ENCODE measurements at regions not wholly inside any gene's neighbourhood (a gene's known extent, or its start where the extent isn't known, plus 50 kb on each side); places are given as distances from the start of the nearest gene placed in this dataset.

DNA sequence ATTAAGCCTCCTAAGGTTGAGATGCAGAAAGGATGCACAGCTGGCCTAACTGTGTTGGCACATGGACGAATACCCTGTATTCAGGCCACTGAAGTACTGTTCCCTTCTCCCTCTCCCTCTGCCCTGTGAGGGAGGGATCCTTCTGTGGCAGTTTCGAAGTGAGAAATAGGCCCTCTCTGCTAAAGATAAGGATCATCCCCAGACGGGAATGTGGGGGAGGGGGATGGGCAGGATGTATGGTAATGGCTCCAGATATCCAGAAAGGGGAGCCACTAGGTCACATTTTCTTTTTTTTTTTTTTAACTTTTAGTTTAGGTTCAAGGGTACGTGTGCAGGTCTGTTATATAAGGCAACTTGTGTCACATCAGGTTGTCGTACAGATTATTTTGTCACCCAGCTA lies 463.1 kb downstream of the TBL1XR1 start:
- TF ChIP-seq, protein P1, sequence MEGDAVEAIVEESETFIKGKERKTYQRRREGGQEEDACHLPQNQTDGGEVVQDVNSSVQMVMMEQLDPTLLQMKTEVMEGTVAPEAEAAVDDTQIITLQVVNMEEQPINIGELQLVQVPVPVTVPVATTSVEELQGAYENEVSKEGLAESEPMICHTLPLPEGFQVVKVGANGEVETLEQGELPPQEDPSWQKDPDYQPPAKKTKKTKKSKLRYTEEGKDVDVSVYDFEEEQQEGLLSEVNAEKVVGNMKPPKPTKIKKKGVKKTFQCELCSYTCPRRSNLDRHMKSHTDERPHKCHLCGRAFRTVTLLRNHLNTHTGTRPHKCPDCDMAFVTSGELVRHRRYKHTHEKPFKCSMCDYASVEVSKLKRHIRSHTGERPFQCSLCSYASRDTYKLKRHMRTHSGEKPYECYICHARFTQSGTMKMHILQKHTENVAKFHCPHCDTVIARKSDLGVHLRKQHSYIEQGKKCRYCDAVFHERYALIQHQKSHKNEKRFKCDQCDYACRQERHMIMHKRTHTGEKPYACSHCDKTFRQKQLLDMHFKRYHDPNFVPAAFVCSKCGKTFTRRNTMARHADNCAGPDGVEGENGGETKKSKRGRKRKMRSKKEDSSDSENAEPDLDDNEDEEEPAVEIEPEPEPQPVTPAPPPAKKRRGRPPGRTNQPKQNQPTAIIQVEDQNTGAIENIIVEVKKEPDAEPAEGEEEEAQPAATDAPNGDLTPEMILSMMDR (IDR thresholded peaks at IDR 0.05; ENCODE audit: insufficient read depth, low read depth, low read length) = no peak
- no peak for TF ChIP-seq EZH2 (IDR thresholded peaks at IDR 0.05; ENCODE audit: insufficient read depth, low read length)
- H3K4me1 Mint-ChIP-seq (ENCODE audit: low read depth, unreplicated experiment) = no peaks in the 10 kb centered on the region
- no peak overlapping the region for H3K9ac ChIP-seq (ENCODE audit: low read length)
- no peaks in the 10 kb centered on the region for H3K27me3 ChIP-seq (ENCODE audit: insufficient read depth, low read length)
- peaks cover 2% of the 10 kb centered on the region for H3K9me3 Mint-ChIP-seq (ENCODE audit: unreplicated experiment)
- no peaks in the 10 kb centered on the region for H3K27me3 Mint-ChIP-seq (ENCODE audit: low read depth, unreplicated experiment)
- no peak overlapping the region for H3K4me3 Mint-ChIP-seq (ENCODE audit: unreplicated experiment)
- no peaks in the 10 kb centered on the region for H3K4me1 ChIP-seq (ENCODE audit: insufficient read depth, low read length)
- H3K36me3 Mint-ChIP-seq (ENCODE audit: low read depth, unreplicated experiment) = no peaks in the 10 kb centered on the region
- H3K36me3 ChIP-seq (ENCODE audit: insufficient read depth, low read length) = no peaks in the 10 kb centered on the region
- no peak for FAIRE-seq
- H4K20me1 ChIP-seq (ENCODE audit: insufficient read depth, low read length) = no peaks in the 10 kb centered on the region
- H3K9me3 ChIP-seq (ENCODE audit: insufficient read depth, low read depth, low read length) = no peaks in the 10 kb centered on the region
- no peaks in the 10 kb centered on the region for H3K79me2 ChIP-seq (ENCODE audit: insufficient read depth, low read length)
- no peak overlapping the region for H3K27ac Mint-ChIP-seq (ENCODE audit: unreplicated experiment)
- no peak overlapping the region for H2AFZ ChIP-seq (ENCODE audit: low read depth, low read length)
- no peak overlapping the region for H3K27ac ChIP-seq (ENCODE audit: low read depth, low read length)
- H3K4me3 ChIP-seq (ENCODE audit: insufficient read depth, low read depth, low read length) = no peak overlapping the region
- no peak overlapping the region for H3K4me2 ChIP-seq (ENCODE audit: low read length)
- DNase-seq (ENCODE audit: low read depth) = no peak

DNA sequence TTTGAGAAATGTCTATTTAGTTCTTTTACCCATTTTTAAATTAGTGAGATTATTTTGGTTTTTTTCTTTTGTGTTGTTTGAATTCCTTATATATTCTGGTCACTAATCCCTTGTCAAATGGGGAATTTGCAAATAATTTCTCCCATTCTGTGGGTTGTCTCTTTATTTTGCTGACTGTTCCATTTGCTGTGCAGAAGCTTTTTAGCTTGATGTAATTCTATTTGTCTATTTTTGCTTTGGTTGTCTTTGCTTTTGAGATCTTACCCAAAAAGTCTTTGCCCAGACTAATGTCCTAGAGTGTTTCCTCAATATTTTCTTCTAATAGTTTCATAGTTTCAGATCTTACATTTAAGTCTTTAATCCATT lies 472.9 kb downstream of the TBL1XR1 start:
- no peaks in the 10 kb centered on the region for H4K20me1 ChIP-seq (ENCODE audit: insufficient read depth, low read length)

DNA sequence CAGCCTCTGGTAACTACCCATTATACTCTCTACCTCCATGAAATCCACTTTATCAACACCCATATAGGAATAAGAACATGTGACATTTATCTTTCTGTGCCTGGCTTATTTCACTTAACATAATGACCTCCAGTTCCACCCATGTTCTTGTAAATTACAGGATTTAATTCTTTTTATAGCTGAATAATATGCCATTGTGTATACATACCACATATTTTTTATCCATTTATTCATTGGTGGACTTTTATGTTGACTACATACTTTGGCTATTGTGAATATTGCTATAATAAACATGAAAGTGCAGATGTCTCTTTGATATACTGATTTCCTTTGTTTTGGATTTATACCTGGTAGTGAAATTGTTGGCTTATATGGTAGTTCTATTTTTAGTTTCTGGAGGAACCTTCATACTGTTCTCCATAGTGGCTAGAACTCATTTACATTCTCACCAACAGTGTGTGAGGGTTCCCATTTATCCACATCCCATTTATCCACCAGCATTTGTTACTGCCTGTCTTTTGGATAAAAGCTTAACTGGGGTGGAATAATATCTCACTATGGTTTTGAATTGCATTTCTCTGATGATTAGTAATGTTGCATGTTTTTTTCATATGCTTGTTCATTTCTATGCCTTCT lies 473.4 kb downstream of the TBL1XR1 start:
- H3K36me3 Mint-ChIP-seq (ENCODE audit: low read depth, unreplicated experiment) = no peaks in the 10 kb centered on the region
- H3K27ac ChIP-seq (ENCODE audit: low read depth, low read length) = no peak overlapping the region
- no peaks in the 10 kb centered on the region for H3K9me3 Mint-ChIP-seq (ENCODE audit: unreplicated experiment)
- H3K4me2 ChIP-seq (ENCODE audit: low read length) = no peak overlapping the region
- H3K9ac ChIP-seq (ENCODE audit: low read length) = no peak overlapping the region
- H3K4me3 ChIP-seq (ENCODE audit: insufficient read depth, low read depth, low read length) = no peak overlapping the region
- H3K4me3 Mint-ChIP-seq (ENCODE audit: unreplicated experiment) = no peak overlapping the region
- no peak overlapping the region for H3K27ac Mint-ChIP-seq (ENCODE audit: unreplicated experiment)
- H4K20me1 ChIP-seq (ENCODE audit: insufficient read depth, low read length) = no peaks in the 10 kb centered on the region
- H3K27me3 Mint-ChIP-seq (ENCODE audit: low read depth, unreplicated experiment) = no peaks in the 10 kb centered on the region
- H3K36me3 ChIP-seq (ENCODE audit: insufficient read depth, low read length) = no peaks in the 10 kb centered on the region
- H3K9me3 ChIP-seq (ENCODE audit: insufficient read depth, low read depth, low read length) = no peaks in the 10 kb centered on the region
- no peaks in the 10 kb centered on the region for H3K79me2 ChIP-seq (ENCODE audit: insufficient read depth, low read length)
- no peaks in the 10 kb centered on the region for H3K4me1 ChIP-seq (ENCODE audit: insufficient read depth, low read length)
- FAIRE-seq = no peak
- H3K4me1 Mint-ChIP-seq (ENCODE audit: low read depth, unreplicated experiment) = no peaks in the 10 kb centered on the region
- H2AFZ ChIP-seq (ENCODE audit: low read depth, low read length) = no peak overlapping the region
- H3K27me3 ChIP-seq (ENCODE audit: insufficient read depth, low read length) = no peaks in the 10 kb centered on the region
- no peak for DNase-seq (ENCODE audit: low read depth)
- TF ChIP-seq, protein P1 (IDR thresholded peaks at IDR 0.05; ENCODE audit: insufficient read depth, low read depth, low read length) = no peak
- TF ChIP-seq EZH2 (IDR thresholded peaks at IDR 0.05; ENCODE audit: insufficient read depth, low read length) = no peak

More for the DNA sequence above, 472.9 kb downstream of the TBL1XR1 start:
- no peaks in the 10 kb centered on the region for H3K4me1 Mint-ChIP-seq (ENCODE audit: low read depth, unreplicated experiment)
- peaks cover 1% of the 10 kb centered on the region for H3K9me3 Mint-ChIP-seq (ENCODE audit: unreplicated experiment)
- Histone ChIP-seq H3K9me3 (ENCODE audit: insufficient read depth, low read depth, low read length) (no peaks in the 10 kb centered on the region), H3K36me3 (ENCODE audit: insufficient read depth, low read length) (no peaks in the 10 kb centered on the region), H2AFZ (ENCODE audit: low read depth, low read length) (no peak overlapping the region), H3K4me1 (ENCODE audit: insufficient read depth, low read length) (no peaks in the 10 kb centered on the region), H3K27me3 (ENCODE audit: insufficient read depth, low read length) (no peaks in the 10 kb centered on the region), H3K4me2 (ENCODE audit: low read length) (no peak overlapping the region), H3K9ac (ENCODE audit: low read length) (no peak overlapping the region), H3K4me3 (ENCODE audit: insufficient read depth, low read depth, low read length) (no peak overlapping the region), H3K79me2 (ENCODE audit: insufficient read depth, low read length) (no peaks in the 10 kb centered on the region), H3K27ac (ENCODE audit: low read depth, low read length) (no peak overlapping the region)
- no peak overlapping the region for H3K27ac Mint-ChIP-seq (ENCODE audit: unreplicated experiment)
- H3K27me3 Mint-ChIP-seq (ENCODE audit: low read depth, unreplicated experiment) = no peaks in the 10 kb centered on the region
- TF ChIP-seq, protein P1 (IDR thresholded peaks at IDR 0.05; ENCODE audit: insufficient read depth, low read depth, low read length) = no peak
- no peak for TF ChIP-seq EZH2 (IDR thresholded peaks at IDR 0.05; ENCODE audit: insufficient read depth, low read length)
- no peak for DNase-seq (ENCODE audit: low read depth)
- no peak overlapping the region for H3K4me3 Mint-ChIP-seq (ENCODE audit: unreplicated experiment)
- no peak for FAIRE-seq
- H3K36me3 Mint-ChIP-seq (ENCODE audit: low read depth, unreplicated experiment) = no peaks in the 10 kb centered on the region

Measured in astrocyte (in vitro differentiated cells and primary cell).